ENCODE measurements at regions not wholly inside any gene's neighbourhood (a gene's known extent, or its start where the extent isn't known, plus 50 kb on each side); places are given as distances from the start of the nearest gene placed in this dataset.

DNA sequence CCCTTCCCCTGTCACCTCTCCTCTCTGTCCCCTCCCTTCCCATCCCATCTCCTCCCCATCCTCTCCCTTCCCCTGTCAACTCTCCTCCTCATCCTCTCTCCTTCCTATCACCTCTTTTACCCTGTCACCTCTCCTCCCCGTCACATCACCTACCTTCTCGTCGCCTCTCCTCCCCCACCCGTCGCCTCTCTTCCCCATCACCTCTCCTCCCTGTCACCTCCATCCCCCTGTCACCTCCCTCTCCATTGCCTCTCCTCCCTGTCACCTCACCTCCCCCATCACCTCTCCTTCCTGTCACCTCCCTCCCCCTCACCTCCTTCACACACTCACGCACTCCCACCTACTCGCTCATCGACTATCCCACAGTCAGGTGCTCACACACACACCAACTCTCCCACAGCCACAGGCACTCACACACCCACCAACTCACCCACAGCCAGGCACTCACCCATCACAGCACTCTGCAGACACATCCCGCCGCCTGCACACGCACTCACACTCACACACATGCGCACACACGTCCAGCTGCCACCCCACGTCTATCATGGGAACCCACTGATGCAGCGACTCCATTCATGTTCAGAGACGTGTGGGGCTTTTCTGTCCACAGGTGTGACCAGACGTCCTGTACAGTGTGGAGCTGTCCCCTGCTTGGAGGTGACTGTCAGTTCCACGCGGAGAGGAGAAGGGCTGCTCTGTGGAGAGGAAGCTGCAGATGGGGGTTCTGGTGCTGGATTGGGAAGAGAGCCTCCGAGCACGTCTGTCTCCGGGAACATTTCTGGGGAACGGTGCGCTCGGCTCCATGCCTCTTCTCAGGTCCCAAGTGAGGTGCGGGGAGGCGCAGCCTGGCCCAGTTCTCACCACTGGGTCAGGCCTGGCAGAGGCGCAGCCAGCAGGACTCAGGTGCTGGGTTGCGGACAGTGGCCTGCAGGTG is 184.3 kb downstream of the TTLL2 start:
- DNase-seq (ENCODE audit: extremely low spot score) = no peak
- ChIA-PET CTCF (no interaction called here), POLR2A (no interaction called here)
- TF ChIP-seq, protein P1, sequence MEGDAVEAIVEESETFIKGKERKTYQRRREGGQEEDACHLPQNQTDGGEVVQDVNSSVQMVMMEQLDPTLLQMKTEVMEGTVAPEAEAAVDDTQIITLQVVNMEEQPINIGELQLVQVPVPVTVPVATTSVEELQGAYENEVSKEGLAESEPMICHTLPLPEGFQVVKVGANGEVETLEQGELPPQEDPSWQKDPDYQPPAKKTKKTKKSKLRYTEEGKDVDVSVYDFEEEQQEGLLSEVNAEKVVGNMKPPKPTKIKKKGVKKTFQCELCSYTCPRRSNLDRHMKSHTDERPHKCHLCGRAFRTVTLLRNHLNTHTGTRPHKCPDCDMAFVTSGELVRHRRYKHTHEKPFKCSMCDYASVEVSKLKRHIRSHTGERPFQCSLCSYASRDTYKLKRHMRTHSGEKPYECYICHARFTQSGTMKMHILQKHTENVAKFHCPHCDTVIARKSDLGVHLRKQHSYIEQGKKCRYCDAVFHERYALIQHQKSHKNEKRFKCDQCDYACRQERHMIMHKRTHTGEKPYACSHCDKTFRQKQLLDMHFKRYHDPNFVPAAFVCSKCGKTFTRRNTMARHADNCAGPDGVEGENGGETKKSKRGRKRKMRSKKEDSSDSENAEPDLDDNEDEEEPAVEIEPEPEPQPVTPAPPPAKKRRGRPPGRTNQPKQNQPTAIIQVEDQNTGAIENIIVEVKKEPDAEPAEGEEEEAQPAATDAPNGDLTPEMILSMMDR (IDR thresholded peaks at IDR 0.05; ENCODE audit: control extremely low read depth, extremely low read depth, low read depth, missing control alignments) = no peak

DNA sequence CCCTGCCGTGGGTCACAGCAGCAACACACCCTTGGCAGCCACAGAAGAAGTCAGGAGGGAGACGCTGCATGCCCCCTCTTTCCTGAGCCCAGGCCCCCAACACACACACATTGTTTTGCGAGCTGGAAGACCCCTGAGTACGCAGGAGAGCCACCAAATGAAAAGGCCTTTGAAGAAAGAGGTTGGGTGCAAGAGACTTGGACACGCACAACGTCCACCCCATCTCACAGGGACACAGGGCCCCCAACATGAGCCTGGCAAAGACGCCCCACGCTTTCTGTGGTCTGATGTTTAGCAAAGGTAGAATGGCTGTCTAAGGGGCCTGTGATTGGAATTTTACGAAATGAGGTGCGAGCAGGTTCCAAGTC is 185.0 kb downstream of the TTLL2 start:
- DNase-seq (ENCODE audit: extremely low spot score) = no peak
- CTCF ChIA-PET = no interaction called here
- TF ChIP-seq, protein P1 (IDR thresholded peaks at IDR 0.05; ENCODE audit: control extremely low read depth, extremely low read depth, low read depth, missing control alignments) = no peak
- POLR2A ChIA-PET = no interaction called here

DNA sequence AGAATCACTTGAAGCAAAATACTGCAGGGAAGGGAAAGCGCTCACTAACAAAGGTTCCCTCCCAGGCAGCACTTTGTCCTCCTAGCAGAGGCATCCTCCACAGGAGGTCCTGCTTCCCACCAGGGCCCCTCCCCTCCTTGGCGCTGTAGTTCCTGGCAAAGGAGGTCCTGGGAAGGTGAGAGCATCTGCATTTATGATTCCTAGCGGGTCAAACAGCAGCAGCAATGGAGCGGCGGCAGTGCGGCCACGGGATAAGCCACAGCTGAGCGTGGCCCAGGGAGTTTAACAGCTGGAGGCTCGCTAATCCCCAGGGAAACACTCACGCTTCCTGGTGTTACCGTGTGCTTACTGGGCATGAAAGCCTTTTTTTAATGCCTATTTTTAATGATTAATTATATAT is 185.8 kb downstream of the TTLL2 start:
- DNase-seq (ENCODE audit: extremely low spot score) = no peak
- CTCF ChIA-PET = no interaction called here
- POLR2A ChIA-PET = no interaction called here
- TF ChIP-seq, protein P1 (IDR thresholded peaks at IDR 0.05; ENCODE audit: control extremely low read depth, extremely low read depth, low read depth, missing control alignments) = no peak

DNA sequence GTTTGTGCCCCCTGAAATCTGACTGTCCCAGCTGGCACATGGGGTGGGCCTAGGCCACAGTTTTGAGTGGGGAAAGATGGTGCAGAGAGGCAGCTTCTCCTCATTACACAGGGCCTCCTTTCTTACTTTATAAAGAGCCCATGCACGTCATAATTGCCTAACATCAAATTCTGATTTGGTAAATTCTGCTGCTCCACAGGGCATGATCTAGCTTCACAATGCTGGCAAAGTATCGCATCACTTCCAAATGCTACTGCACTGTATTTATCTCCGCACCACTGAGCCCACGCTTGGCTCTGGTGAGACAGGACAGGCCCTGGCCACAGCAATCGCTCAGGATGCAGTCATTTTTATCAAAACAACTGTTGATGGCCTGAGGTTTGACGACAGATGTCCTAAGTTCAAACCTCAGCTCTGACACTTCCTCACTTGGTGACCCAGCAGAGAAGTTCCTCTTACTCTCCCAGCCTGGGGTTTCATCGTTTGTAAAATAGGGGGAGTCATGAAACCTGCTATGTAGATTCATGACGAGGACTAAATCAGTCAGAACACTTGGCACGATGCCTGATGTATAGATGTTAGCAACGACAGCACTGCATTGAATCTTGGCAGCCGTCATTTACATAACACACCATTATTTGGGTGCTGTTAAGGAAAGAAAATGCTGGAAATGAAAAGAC is 187.9 kb downstream of the TTLL2 start:
- DNase-seq (ENCODE audit: extremely low spot score) = no peak
- TF ChIP-seq, protein P1 (IDR thresholded peaks at IDR 0.05; ENCODE audit: control extremely low read depth, extremely low read depth, low read depth, missing control alignments) = no peak
- ChIA-PET CTCF (no interaction called here), POLR2A (no interaction called here)

DNA sequence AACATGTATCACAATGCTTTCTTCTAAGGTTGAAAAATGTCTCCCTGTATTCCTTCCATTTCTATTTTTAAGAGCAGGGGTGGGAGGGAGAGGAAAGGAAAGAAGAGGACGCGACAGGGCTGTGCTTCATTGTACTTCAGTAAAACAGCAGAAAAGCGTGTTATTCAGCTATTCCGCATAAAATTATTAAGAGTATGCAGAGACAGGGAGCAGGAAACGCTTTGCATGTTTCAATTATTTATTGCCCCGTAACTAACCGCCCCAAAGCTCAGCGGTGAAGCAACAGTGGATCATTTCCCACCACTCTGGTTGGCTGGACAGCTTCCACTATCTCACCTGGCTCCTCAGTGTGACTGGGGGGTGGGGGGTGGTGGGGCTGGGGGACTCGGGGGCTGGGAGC is 188.9 kb downstream of the TTLL2 start:
- ChIA-PET CTCF (interaction anchor here (1.6 kb wide), 1 partner anchor 224 kb away, joined by 4 read pairs; the partner anchor contains the start of gene UNC93A), POLR2A (no interaction called here)
- DNase-seq (ENCODE audit: extremely low spot score) = no peak
- TF ChIP-seq, protein P1 (IDR thresholded peaks at IDR 0.05; ENCODE audit: control extremely low read depth, extremely low read depth, low read depth, missing control alignments) = no peak

DNA sequence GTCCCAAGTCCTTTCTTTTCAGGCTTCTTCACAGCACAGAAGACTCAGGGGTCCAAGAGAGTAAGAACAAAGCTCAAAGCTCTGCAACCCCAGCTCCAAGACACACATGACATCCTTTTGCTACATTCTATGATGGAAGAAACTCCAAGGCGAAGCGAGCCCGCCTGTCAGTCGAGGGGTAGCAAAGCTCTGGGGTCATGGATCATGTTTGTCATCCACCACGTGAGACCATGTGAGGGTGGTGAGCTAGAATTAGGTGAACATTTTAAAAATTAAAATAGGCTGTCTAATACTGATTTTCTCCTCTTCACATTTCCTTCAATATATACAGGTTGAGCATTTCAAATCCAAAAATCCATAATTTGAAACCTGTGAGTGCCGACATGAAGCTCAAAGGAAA is 189.6 kb downstream of the TTLL2 start:
- TF ChIP-seq, protein P1 (IDR thresholded peaks at IDR 0.05; ENCODE audit: control extremely low read depth, extremely low read depth, low read depth, missing control alignments) = no peak
- CTCF ChIA-PET = interaction anchor here (1.6 kb wide), 1 partner anchor 224 kb away, joined by 4 read pairs; the partner anchor contains the start of gene UNC93A
- DNase-seq (ENCODE audit: extremely low spot score) = no peak
- POLR2A ChIA-PET = no interaction called here

All from GM10248 (cell line).